D721Med (cell line): ENCODE measurements at regions not wholly inside any gene's neighbourhood (a gene's known extent, or its start where the extent isn't known, plus 50 kb on each side); places are given as distances from the start of the nearest gene placed in this dataset.

Source experiments
- DNase-seq: peaks from one replicate; pipeline ENCODE4 v3.0.0; 2011; ENCODE audit warnings: low spot score; ENCODE audit not compliant: insufficient read length
- FAIRE-seq: peaks from 2 replicates; lab custom pipeline; 2011; peaks lifted over from hg19 to GRCh38; lab: Jason Lieb, UNC
- CTCF ChIP-seq: IDR thresholded peaks from 2 replicates; pipeline ENCODE4 v1.5.1; 2012; ENCODE audit warnings: mild to moderate bottlenecking, control low read depth; ENCODE audit not compliant: insufficient read depth; ENCODE audit errors: missing control alignments

GRCh38 chr4:133938061-133938460 is 263.5 kb downstream of the PABPC4L start:
- DNase-seq (no peak), FAIRE-seq (no peak)
- TF ChIP-seq CTCF: no peak

- FAIRE-seq (no peak), DNase-seq (no peak)
- no peak for TF ChIP-seq CTCF
These were observed 271.9 kb downstream of the PABPC4L start for GRCh38 chr4:133929531-133930239.

GRCh38 chr4:133921280-133922195 is 280.1 kb downstream of the PABPC4L start:
- FAIRE-seq: peak; percentile 97

GRCh38 chr4:133920236-133920635 is 281.4 kb downstream of the PABPC4L start:
- no peak for TF ChIP-seq CTCF
- no peak for DNase-seq
- FAIRE-seq: peak; percentile 25

More at GRCh38 chr4:133921280-133922195, 280.1 kb downstream of the PABPC4L start:
- peak; percentile 7 for DNase-seq
- TF ChIP-seq CTCF: peak; percentile 61

- FAIRE-seq (no peak), DNase-seq (no peak)
- TF ChIP-seq CTCF: no peak
These were observed 291.4 kb downstream of the PABPC4L start for GRCh38 chr4:133910165-133910564.

GRCh38 chr4:133903029-133903428 is 298.6 kb downstream of the PABPC4L start:
- no peak for FAIRE-seq
- no peak for TF ChIP-seq CTCF

GRCh38 chr4:133891011-133891410 is 310.6 kb downstream of the PABPC4L start:
- FAIRE-seq (no peak), DNase-seq (no peak)
- TF ChIP-seq CTCF: no peak

More at GRCh38 chr4:133903029-133903428, 298.6 kb downstream of the PABPC4L start:
- no peak for DNase-seq
